ENCODE measurements at regions not wholly inside any gene's neighbourhood (a gene's known extent, or its start where the extent isn't known, plus 50 kb on each side); places are given as distances from the start of the nearest gene placed in this dataset.

DNA sequence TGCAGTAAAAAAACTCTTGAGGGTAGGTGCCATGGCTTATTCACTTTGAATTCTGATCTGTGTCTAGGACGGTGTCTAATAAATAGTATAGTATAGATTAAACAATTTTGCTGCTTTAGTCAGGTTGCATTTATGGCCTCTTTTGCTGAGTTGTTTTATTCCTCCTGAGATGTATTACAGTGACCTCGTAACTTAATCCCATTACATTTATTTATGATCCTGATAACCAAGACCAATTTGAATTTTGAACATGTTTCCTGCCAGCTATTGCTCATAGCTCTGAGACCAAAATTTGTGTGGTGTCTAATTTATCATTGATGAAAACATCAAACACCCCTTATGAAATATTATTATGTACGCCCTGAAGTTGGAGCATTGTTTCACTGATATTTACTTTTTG lies 381.9 kb upstream of the SEMA3C start:
- no peaks in the 10 kb centered on the region for H3K9me3 ChIP-seq (ENCODE audit: insufficient read depth in 2 of 2, low read depth in 1 of 2, low read length in 1 of 2)
- no peak overlapping the region for H2BK15ac ChIP-seq (ENCODE audit: low read length)
- no peak overlapping the region for H2AK5ac ChIP-seq (ENCODE audit: low read depth, low read length)
- H2BK5ac ChIP-seq (ENCODE audit: low read depth, low read length), result no peak overlapping the region
- no peaks in the 10 kb centered on the region for H3K36me3 ChIP-seq (ENCODE audit: control insufficient read depth in 2 of 4, insufficient read depth in 4 of 4, low read length in 3 of 4)
- POLR2A ChIA-PET (ENCODE audit: partially characterized antibody), result no interaction called here
- H3K4ac ChIP-seq (replicated peaks; ENCODE audit: insufficient read length, low read depth, low read length), result no peak overlapping the region
- DNase-seq (ENCODE audit: low read depth in 1 of 2, low spot score in 2 of 2) (no peak), FAIRE-seq (no peak)
- CTCF ChIA-PET (ENCODE audit: partially characterized antibody), result no interaction called here
- no peaks in the 10 kb centered on the region for H3K79me1 ChIP-seq (ENCODE audit: low read depth, low read length)
- H4K5ac ChIP-seq (ENCODE audit: insufficient read length, low read depth, low read length), result no peak overlapping the region
- H3K14ac ChIP-seq (ENCODE audit: insufficient read length), result no peak overlapping the region
- no peak overlapping the region for H3K4me3 ChIP-seq (ENCODE audit: extremely low read depth in 1 of 4, insufficient read depth in 2 of 4, low read depth in 3 of 4, low read length in 4 of 4)
- H2BK20ac ChIP-seq (ENCODE audit: low read length), result no peak overlapping the region
- H2AFZ ChIP-seq (ENCODE audit: low read length), result no peak overlapping the region
- H3K9ac ChIP-seq (replicated peaks in 1 of 4; ENCODE audit: extremely low read depth in 1 of 4, low read depth in 3 of 4, low read length in 3 of 4), result no peak overlapping the region
- H4K8ac ChIP-seq (ENCODE audit: extremely low read depth, insufficient read depth, low read length), result no peak overlapping the region
- no peak overlapping the region for H3K23ac ChIP-seq (ENCODE audit: insufficient read length)
- TF ChIP-seq EP300 (IDR thresholded peaks at IDR 0.05; ENCODE audit: borderline replicate concordance in 1 of 2, low read depth in 2 of 2, low read length in 2 of 2) (no peak), CREB1 (IDR thresholded peaks at IDR 0.05) (no peak), CBX5 (IDR thresholded peaks at IDR 0.05; ENCODE audit: low read depth, low read length) (no peak), RAD21 (IDR thresholded peaks at IDR 0.05 in 1 of 2, conservative IDR thresholded peaks at IDR 0.05 in 1 of 2; ENCODE audit: low read depth in 2 of 2, low read length in 2 of 2) (no peak), ZNF274 (IDR thresholded peaks at IDR 0.05; ENCODE audit: borderline replicate concordance, extremely low read depth, low read length) (no peak), ASH2L (IDR thresholded peaks at IDR 0.05; ENCODE audit: low read length) (no peak), RBBP5 (IDR thresholded peaks at IDR 0.05; ENCODE audit: borderline replicate concordance, low read depth, low read length) (no peak), BACH1 (IDR thresholded peaks at IDR 0.05; ENCODE audit: low read length) (no peak), BRCA1 (IDR thresholded peaks at IDR 0.05; ENCODE audit: low read depth, low read length) (no peak), KDM4A (IDR thresholded peaks at IDR 0.05; ENCODE audit: low read depth, low read length, severe bottlenecking) (no peak), EZH2 (IDR thresholded peaks at IDR 0.05; ENCODE audit: low read depth, low read length, severe bottlenecking) (no peak), BCL11A (IDR thresholded peaks at IDR 0.05; ENCODE audit: low read depth in 2 of 2, low read length in 2 of 2) (no peak), TAF7 (optimal IDR thresholded peaks at IDR 0.05; ENCODE audit: borderline replicate concordance, low read depth, low read length) (no peak), POU5F1 (IDR thresholded peaks at IDR 0.05; ENCODE audit: low read depth, low read length) (no peak), POLR2A (IDR thresholded peaks at IDR 0.05; ENCODE audit: control extremely low read depth in 1 of 2, low read depth in 2 of 2, low read length in 2 of 2) (no peak)
- TF ChIP-seq, protein P1, sequence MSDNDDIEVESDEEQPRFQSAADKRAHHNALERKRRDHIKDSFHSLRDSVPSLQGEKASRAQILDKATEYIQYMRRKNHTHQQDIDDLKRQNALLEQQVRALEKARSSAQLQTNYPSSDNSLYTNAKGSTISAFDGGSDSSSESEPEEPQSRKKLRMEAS (IDR thresholded peaks at IDR 0.05), result no peak
- H3K27me3 ChIP-seq (replicated peaks in 1 of 4; ENCODE audit: control insufficient read depth in 3 of 4, extremely low read depth in 1 of 4, insufficient read depth in 3 of 4, low read length in 3 of 4), result no peaks in the 10 kb centered on the region
- H2BK12ac ChIP-seq (ENCODE audit: low read depth, low read length), result no peak overlapping the region
- no peak overlapping the region for H3K4me2 ChIP-seq (ENCODE audit: insufficient read depth in 1 of 2, low read depth in 2 of 2, low read length in 2 of 2)
- H3K27ac ChIP-seq (ENCODE audit: low read depth, low read length), result no peak overlapping the region
- no peak overlapping the region for H2BK120ac ChIP-seq (replicated peaks; ENCODE audit: low read depth, low read length)
- H3K18ac ChIP-seq (ENCODE audit: extremely low read depth, low read length), result no peak overlapping the region
- H3K23me2 ChIP-seq (ENCODE audit: low read depth, low read length), result no peaks in the 10 kb centered on the region
- no peaks in the 10 kb centered on the region for H4K20me1 ChIP-seq (replicated peaks in 1 of 2; ENCODE audit: control insufficient read depth in 1 of 2, insufficient read depth in 2 of 2, low read length in 2 of 2)
- H3K4me1 ChIP-seq (replicated peaks in 1 of 4; ENCODE audit: control insufficient read depth in 3 of 4, insufficient read depth in 4 of 4, low read length in 3 of 4), result no peaks in the 10 kb centered on the region
- 95% methylated on average over 3 of the region's 3 CpGs; no CpG with 5 or more reads in 1 of the 2 experiments for WGBS, 2 experiments (ENCODE audit: extremely low coverage in 1 of 2, insufficient coverage in 1 of 2, insufficient read length in 1 of 2, insufficient replicate concordance in 2 of 2, low coverage in 1 of 2, low lambda C conversion rate in 2 of 2, missing lambda C conversion rate in 1 of 2)
- H3K56ac ChIP-seq (replicated peaks; ENCODE audit: insufficient read length, low read depth, low read length), result no peak overlapping the region
- H4K91ac ChIP-seq (replicated peaks; ENCODE audit: insufficient read length, low read length), result no peak overlapping the region
- H3K79me2 ChIP-seq (ENCODE audit: control insufficient read depth in 1 of 2, insufficient read depth in 2 of 2, low read length in 2 of 2), result no peaks in the 10 kb centered on the region
